Epithelial cell of proximal tubule (primary cell): ENCODE measurements at regions not wholly inside any gene's neighbourhood (a gene's known extent, or its start where the extent isn't known, plus 50 kb on each side); places are given as distances from the start of the nearest gene placed in this dataset.

Experiments used
- DNase-seq: peaks from one replicate; pipeline ENCODE4 v3.0.0-alpha.2; 2011; ENCODE audit warnings: low read depth
- H3K4me3 ChIP-seq: 2 replicates; pipeline ENCODE4 v1.5.1; 2011; ENCODE audit warnings: low read depth, mild to moderate bottlenecking, low read length
- TF ChIP-seq, protein P1 (sequence below): conservative IDR thresholded peaks from 2 replicates; pipeline ENCODE4 v1.5.1; 2012; ENCODE audit warnings: low read depth, mild to moderate bottlenecking, low read length

DNA sequence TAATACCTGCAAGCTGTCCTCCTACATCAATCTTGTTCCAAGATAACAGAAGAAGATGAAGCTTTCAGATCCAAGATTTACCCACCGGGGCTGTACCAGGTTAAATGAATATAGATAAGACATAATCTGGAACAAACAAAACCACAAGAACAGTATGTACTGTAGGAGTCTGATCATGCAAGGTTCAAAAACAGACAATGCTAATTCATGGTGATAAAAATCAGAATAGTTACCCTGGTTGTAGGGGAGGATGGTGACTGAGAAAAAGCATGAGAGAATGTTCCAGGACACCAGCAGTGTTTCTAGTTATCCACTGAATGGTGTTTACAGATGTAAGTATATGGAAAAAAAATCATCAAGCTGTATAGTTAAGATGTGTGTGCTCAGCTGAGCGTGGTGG lies 211.6 kb upstream of the TBL1X start:
- TF ChIP-seq, protein P1, sequence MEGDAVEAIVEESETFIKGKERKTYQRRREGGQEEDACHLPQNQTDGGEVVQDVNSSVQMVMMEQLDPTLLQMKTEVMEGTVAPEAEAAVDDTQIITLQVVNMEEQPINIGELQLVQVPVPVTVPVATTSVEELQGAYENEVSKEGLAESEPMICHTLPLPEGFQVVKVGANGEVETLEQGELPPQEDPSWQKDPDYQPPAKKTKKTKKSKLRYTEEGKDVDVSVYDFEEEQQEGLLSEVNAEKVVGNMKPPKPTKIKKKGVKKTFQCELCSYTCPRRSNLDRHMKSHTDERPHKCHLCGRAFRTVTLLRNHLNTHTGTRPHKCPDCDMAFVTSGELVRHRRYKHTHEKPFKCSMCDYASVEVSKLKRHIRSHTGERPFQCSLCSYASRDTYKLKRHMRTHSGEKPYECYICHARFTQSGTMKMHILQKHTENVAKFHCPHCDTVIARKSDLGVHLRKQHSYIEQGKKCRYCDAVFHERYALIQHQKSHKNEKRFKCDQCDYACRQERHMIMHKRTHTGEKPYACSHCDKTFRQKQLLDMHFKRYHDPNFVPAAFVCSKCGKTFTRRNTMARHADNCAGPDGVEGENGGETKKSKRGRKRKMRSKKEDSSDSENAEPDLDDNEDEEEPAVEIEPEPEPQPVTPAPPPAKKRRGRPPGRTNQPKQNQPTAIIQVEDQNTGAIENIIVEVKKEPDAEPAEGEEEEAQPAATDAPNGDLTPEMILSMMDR: no peak
- no peak for DNase-seq
- H3K4me3 ChIP-seq: no peak overlapping the region

DNA sequence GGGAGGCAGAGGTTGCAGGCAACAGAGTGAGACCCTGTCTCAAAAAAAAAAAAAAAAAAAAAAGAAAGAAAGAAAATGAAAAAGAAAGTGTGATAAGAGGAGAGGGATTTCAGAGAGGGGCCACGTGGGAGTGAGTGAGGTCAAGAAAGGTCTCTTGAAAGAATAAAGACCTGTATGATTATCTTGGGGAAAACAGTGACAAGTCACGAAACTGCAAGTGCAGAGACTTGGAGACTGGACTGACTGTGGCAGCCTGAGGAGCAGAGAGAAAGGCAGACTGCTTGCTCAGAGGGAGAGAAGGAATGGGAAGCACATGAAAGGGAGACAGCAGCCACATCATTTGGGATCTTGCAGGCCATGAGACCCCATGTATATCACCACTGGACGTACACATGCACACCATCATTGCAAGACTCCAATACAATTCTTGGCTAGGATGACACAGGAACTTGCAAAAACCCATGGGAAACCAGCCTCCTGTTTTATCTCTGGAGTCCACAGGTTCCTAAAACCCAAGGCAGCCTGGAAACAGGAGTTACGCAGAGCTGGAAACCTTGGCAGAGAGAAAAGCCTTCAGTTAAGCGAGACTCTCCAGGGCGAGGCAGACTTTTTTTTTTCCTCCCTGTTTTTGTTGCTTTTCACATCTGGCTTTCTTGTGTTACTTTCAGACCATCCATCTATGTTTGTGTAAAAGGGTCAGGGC lies 207.0 kb upstream of the TBL1X start:
- TF ChIP-seq, protein P1: no peak
- H3K4me3 ChIP-seq: no peak overlapping the region
- DNase-seq: no peak

DNA sequence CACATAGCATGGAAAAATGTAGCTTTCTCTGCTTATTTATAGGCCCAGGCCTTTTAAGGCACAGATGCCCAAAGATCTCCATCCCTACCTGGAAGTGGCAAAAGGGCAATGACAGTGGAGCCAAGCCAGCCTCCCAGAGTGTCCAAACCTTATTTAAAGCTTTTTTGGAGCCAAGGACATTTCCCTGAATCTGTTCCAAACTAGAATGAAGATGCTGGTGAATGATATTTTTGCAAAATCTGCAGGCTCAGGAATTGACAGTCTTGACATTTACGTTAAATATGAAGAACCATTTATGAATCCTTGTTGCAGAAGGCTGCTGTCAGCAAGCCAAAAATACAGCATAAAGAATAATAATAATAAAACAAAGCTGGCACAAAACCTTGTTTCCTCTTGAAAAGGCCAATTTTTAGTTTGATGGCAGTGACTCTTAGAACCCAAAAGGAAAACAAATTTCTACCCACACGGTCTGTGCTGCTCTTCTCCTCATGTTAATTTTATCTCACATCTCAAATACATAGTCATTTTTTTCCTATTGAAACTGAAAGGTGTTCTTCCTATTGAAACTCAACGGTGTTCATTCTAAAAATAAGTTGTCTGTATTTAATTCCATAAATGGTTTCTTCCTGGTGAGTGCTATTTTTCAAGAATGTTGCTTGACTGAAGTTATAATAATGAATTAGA lies 206.3 kb upstream of the TBL1X start:
- TF ChIP-seq, protein P1: no peak
- no peak for DNase-seq
- H3K4me3 ChIP-seq: no peak overlapping the region

DNA sequence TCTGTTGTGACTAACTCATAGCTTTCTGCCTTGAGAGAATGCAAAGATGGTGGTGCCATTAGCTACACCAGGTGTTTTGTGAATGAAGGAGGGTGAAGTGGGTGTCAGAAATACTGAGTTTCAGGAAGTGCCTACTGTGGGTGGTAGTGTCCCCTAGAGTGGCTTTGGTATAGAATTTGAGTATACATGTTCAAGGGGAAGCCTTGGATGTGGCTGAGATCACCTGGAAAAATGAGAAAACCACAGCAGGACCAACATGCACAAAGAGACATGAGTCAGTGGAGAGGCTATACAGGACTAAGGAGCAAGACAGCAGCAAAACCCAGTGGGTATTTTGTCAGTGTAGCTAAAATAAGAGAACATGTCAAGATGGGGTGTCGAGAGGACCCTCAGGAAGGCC lies 204.3 kb upstream of the TBL1X start:
- DNase-seq: no peak

DNA sequence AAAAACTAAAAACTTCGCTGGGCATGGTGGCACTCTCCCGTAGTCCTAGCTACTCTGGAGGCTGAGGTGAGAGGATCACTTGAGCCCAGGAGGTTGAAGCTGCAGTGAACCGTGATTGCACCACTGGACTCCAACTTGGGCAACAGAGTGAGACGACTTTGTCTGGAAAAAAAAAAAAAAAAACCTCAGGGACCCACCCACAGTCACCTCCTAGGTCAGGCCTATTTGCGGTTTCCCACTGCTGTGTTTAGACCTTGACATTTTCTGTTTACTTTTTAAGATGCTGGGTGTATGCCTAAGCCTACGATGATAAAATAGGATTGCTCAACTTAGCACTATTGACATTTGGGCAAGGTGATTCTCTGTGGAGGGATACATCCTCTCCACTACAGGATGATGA lies 197.4 kb upstream of the TBL1X start:
- DNase-seq: no peak
- TF ChIP-seq, protein P1: no peak
- no peak overlapping the region for H3K4me3 ChIP-seq

More for the DNA sequence above, 204.3 kb upstream of the TBL1X start:
- TF ChIP-seq, protein P1: no peak
- H3K4me3 ChIP-seq: no peak overlapping the region

DNA sequence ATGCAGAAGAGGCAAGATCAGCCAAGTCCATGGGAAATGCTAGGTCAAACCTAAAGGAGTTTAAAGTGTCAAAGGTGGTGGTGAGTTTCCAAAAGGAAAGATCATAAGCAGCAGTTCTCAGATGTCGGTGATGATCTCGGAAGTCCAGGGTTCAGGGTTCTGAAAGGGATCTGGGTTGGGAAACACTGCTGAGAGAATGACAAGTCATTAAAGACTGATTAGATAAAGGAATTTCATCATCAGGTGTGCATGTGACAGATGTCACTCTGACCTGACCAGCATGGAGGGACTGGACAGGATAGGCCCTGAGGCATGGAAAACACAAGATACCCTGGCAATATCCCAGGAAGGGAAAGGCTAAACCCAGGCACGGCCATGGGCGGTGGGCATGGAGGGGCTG lies 195.7 kb upstream of the TBL1X start:
- TF ChIP-seq, protein P1: no peak
- no peak for DNase-seq
- H3K4me3 ChIP-seq: no peak overlapping the region
